SHP77 treated with DMSO at 0.1 percent for 48 hours (cell line): ENCODE measurements at regions not wholly inside any gene's neighbourhood (a gene's known extent, or its start where the extent isn't known, plus 50 kb on each side); places are given as distances from the start of the nearest gene placed in this dataset.
"Not testable (repeated sequence)": the region's sequence is repeated elsewhere in the genome, so short reads cannot be mapped to it uniquely, and the experiment has no call there.

Source experiments
- DNase-seq: peaks from one replicate; lab custom pipeline; 2025; lab: John Stamatoyannopoulos, UW

DNA sequence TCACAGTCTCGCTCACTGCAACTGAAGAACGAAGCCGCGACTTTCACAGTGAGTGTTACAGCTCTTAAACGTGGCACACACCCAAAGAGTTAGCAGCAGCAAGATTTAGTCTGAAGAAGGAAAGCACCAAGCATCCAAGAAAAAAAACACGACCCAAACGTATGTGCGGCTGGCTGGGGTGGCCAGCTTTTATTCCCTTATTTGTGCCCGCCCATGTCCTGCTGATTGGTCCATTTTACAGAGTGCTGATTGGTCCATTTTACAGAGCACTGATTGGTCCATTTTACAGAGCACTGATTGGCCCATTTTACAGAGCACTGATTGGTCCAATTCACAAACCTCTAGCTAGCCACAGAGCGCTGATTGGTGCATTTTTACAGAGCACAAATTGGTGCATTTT is 323.0 kb upstream of the ATP10A start:
- DNase-seq: not testable (repeated sequence)

DNA sequence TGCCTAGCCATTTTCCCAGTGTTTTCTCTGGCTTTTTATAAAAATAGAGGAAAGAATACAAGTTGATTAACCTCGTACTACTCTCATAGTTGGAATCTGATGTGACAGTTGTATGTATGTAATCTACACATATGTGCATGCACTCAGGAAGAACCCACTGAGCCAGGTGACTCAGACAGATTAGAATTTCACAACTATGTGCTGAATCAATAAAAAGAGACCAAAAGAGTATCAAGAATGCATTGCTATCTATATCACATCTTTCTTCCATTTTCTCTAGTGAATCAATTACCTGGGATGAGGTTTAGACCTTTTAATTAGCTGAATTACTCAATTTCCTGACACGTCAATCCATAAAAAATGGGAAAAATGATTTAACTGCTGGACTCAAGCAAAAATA is 319.3 kb upstream of the ATP10A start:
- DNase-seq: no peak

DNA sequence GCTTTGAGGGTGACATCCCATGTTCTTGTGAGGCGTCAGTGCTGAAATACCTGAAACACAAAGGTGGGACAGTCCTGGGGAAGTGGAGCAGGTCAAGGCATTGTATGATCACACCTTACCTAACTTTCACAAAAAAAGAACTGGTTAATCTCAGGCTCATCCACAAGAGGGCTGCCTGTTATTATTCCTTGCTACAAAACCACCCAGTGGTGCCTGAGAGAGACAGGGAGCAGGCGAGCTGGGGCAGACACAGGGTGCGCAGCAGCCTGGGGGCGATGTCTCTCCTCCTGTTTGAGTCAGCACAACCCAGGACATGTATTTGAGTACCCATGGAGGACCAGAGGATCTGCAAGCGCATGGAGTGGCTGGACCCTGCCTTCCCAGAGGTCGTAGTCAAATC is 316.8 kb upstream of the ATP10A start:
- no peak for DNase-seq

DNA sequence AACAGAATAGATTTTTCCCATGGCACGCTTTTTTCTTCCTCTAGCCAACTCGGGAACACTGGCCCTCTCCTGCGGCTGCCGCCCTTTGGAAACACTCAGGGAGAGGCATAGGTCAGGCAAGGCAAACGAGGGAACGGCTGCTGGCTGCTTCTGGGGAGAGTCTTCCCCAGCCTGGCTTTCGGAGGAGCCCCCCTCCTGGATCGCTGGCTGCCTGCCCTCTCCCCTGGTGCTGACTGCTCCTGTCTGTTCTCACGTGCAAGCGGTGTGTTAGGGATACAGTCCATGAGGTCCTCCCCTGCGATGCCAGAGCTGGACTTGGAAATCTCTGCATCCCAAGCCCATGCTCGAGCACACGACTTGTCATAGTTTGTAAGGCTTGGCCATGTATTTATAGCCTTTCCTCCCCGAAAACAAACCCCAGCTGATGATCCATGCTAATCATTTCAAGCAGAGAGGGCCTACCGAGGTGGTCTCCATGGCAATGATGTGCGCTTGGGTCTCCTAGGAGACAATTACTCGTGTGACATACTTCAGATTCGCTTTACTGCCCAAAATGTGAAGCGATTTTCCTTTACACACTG is 315.6 kb upstream of the ATP10A start:
- DNase-seq: no peak

DNA sequence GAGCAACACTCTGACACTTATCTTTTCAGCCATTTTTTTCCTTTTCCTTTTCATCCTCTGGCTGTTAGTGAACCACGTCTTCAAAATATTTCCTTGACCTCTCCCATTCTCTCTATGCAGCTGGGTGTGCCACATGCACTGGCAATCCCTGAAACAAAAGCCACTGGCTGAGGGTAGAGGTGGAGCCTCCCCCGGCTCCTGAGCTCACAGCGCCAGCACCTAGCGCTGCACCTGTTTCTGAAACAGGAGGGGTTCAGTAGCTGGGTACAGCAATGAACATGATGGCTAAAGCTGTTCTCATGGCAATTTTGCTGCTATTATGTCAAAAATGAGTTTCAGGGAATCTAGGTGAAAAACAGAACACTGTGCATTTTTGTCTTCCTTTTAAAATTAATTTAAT is 314.7 kb upstream of the ATP10A start:
- DNase-seq: no peak

DNA sequence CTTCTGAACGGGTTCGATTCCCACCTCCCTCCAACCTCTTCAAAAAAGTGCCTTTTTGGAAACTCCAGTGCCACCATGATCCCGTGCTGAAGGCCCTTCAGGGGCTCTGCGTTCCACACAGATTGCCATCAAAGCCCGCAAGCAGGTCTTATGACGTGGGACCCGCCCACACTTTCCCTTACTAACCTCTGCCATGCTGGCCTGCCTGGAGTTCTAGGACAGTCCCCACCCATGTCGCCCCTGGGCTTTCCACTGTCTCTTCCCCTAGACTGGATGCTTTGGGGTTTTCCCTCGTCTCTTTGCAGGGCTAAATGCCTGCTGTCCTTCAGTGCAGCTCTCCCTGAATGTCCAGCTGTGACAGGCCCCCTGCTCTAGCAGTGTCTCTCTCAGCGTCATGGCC is 313.7 kb upstream of the ATP10A start:
- no peak for DNase-seq

DNA sequence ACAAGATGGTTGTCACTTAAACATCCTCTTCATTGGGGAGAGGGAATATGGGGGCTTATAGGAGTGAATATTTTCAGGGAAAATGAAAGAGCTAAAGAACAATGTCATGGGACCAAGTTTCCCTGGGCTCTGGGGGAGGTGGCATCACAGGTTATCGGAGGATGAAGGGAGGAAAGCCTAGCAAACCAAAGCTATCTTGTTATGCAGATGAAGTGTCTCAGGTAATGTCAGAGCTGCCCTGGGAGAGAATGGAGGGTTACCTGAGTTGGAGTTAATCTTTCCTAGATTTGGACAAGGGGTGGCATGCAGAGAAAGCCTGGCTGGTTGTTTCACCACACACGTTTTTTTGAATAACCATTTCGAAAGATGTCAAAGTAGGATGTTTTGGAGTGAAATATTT is 308.1 kb upstream of the ATP10A start:
- no peak for DNase-seq

DNA sequence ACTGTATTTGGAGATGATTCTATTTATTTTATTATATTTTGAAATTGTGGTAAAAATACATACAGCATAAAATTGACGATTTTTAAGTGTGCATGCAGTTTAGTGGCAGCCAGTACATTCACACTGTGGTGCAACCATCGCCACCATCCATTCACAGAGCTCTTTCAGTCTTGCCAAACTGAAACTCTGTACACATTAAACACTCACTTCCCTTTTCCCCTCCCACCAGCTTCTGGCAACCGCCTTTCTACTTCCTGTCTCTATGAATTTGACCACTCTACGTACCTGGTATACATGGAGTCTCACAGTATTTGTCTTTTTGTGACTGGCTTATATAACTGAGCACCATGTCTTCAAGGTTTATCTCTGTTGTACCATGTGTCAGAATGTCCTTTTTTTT is 303.3 kb upstream of the ATP10A start:
- DNase-seq: no peak

DNA sequence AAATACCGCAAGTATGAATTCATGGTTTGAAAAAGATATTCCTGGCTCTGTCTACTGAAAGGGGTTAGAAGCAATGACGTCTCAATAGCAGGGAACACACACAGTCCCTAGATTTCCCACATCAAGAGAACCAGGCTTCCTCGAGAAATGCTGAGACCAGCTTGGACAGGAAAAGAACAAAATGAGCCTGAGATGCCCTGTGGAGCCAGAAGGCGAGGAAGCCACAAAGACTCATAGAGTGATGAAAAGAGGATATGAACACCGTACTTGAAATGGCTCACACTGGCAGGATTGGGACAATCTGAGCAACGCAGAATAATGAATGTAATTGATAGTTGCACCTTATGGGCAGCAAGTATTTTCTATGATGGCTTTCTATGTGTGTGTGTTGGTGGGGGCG is 302.4 kb upstream of the ATP10A start:
- DNase-seq: no peak

DNA sequence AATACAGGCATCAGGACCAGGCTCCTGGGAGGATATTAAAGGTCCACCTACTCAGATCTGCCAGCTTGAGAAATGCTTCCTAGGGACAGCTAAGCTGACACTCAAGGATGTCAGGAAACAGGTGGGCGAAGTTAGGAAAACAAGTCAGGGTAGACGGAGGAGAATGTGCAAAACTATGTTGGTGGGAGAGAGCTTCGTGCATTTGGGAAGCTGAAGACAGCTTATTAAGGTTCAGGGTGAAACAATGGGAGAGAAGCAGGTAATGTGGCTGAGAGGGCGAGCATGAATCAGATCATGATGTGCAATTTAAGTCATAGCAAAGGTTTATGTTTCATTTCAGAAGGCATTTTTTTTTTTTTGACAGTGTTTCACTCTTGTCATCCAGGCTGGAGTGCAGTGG is 297.2 kb upstream of the ATP10A start:
- no peak for DNase-seq

DNA sequence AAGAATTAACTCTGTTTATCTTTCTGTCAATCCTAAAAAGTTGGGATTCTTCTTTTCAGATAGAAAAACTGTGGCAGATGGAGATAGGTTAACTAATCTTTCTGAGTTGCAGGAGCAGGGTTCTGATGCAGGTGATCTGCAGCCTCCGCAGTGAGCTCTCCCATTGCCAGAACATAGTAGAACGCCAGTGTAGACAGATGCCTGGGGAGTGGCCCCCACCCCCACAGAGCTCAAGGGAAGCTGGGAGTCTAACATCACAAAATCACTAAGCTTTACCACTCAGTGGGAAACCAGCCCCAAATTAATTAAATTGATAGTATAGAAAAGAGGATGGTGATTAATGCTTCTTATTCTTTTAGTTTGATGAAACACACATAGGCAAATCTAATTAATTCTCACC is 295.0 kb upstream of the ATP10A start:
- DNase-seq: no peak

DNA sequence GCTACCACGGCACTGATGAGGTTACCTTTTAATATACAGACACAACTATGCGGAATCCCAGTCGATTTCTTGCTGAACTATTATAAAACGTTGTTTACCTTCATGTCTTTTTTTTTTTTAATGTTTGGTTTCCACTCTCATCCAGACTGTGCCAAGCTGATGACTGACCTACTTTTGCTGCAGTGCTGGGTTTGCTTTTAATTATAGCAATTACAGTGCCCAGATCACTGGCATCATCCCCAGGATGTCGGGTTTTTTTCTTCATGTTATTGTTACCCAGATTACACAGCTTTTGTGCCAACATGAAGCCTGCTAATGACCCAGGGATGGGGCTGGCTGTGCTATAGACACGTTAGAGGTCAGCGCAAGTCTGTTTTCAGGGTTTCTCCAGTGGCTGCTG is 294.0 kb upstream of the ATP10A start:
- DNase-seq: no peak

DNA sequence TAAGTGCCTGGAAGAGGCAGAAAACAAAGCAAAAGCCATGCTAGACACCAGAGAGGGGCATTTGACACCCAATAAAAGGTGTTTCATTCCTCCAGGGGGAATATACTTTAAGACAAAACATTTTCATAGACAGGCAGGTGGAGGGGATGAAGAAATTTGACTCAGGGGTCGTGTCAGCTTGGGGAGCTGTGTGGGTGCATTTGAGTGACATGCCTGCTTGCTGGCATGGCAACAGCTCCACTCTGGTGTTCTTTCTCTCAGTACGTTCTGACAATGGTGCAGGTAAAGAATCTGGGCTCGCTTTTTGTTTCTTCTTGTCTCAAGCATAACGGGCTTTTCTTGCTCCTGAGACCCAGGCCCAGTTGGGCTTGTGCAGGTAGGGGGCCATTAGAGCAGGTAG is 292.9 kb upstream of the ATP10A start:
- no peak for DNase-seq

DNA sequence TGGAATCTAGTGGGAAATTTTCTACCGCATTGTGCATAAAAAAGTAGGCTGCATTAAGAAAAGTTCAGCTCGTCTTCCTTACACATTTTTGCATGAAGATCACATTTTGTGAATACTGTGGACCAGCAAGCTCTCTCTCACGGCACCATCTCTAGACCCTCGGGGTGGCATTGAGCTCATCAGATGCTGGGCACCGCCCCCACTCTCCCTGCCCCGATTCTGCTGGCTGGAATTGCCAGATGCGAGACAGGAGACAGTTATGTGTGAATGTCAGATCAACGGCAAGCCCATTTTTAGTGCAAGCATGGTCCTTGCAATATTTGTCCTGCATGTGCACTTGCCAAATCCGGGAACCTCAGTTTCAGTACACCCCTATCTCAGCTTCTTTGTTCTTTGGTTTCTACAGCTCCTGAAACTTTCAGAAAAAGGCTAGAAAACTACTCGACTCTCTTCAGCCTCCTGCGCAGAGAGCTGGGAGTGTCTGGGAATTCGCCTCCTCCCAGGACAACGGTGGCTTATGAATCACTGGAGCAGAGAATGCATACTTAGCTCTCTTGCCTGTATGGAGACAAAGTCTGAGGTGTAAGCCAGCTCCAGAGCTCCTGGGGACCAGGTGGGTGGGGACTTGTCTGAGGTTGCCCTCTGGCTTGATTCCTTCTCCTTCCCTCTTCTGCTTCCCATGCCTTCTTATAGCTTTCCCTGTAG is 285.2 kb upstream of the ATP10A start:
- no peak for DNase-seq

DNA sequence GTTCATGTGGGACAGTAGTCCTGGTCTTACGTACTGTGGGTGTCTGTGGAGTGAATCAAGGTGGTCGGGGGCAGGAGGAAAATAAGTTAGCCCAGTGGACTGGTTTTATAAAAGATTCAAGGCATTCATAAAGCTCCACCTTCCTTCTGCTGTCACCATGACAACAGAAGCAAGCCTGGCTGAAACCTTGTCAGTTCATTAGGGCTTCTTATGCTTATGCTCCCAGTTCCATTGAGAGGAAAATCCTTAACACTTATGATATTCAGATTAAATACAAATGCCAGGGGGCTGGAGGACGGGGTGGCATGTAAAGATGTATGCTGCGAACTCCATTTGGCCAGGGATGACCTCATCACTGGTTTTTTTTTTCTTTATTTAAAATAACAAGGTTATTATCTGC is 283.1 kb upstream of the ATP10A start:
- no peak for DNase-seq

DNA sequence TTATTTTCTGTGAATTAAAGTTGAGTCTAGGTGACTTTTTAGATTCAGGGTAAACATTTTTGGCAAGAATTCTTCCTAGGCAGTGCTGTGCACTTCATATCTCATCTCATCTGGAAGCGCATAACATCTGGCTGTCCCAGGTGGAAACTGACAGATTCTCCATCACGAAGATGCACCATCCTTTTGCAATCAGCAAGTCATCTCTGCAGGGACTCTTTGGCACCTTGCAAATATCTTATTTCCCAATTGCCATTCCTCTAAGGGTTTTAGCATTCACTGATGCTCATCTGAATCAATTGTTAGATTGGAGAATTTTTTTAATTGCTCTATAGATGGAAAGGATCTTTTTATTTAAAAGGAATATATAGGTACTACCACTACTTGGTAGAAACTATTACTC is 282.7 kb upstream of the ATP10A start:
- DNase-seq: no peak

DNA sequence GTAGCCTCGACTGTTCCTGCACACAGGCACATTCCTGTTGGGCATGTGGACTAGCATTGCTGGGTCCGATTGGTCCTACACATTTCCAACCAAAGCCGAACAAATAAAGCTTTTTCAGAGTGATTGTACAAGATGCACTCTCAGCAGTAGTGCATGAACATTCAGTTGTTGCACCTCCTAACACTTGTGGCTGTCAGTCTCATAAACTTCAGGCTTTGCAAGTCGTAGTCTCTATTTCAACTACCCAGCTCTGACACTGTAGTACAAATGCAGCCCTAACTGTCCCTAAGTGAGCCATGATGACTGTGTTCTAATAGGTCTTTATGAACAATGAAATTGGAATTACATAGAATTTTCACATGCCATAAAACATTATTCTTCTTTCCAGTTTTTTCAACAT is 281.7 kb upstream of the ATP10A start:
- DNase-seq: no peak

DNA sequence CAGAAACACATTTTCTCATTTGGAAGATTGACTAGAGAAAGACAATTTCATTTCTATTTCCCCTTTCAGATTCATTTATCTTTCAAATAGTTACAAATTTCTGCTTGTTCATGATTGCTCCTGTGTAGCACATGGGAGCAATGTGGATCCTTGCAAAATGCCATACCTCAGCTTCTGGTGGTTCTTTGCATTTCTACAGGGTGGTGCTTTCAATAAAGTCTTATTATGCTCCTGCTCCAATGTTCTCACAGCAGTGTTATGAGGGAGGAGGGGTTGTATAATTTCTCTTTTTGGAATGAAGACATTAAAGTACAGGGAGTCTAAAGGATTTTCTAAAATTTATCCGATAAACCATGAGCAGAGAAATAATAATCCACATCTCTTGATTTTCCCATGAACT is 280.1 kb upstream of the ATP10A start:
- no peak for DNase-seq

DNA sequence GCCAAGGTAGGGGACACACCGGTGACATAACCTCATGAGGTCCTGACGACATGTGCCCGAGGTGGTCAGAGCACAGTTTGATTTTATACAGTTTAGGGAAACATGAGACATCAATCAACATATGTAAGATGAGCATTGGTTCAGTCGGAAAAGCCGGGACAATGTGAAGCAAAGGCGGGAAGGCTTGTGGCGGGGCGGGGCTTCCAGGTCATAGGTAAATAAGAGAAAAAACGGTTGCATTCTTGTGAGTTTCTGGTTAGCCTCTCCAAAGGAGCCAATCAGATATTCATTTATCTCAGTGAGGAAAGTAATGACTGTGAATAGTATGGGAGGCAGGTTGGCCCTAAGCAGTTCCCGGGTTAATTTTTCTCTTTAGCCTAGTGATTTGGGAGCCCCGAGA is 271.7 kb upstream of the ATP10A start:
- DNase-seq: no peak

DNA sequence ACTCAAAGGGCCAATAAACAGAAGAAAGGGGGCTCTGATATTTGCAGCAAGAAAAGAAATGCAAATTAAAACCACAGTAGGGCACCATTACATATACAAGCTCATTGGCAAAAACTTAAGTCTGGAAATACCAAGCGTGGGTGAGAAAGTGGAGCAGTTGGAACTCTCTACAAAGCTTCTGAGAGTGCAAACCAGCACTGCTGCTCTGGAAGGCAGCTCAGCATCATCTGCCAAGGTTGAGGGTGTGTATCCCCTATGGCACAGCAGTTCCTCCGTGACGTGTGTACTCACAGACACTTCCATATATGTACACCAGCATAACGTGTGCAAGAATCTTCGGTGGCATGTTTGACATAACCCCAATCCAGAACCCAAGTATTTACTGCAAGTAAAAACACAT is 271.0 kb upstream of the ATP10A start:
- DNase-seq: no peak

DNA sequence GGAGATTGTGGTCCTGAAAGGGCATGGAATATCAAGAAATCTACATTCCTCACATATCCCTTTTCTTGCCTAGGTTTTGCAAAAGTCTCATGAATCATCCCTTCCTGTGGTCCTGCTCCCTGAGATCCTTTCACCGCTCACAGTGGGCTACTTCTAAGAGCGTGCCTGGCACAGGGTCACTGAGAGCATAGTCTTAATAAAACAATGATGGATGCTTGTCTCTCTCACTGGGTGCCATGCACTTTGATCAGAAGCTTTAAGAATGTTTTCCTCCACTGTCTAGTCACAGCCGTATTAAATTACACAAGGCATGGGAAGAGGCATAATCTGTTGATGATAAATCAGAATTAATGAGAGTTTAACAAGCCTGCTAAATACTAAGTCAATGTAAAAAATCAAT is 269.7 kb upstream of the ATP10A start:
- no peak for DNase-seq

DNA sequence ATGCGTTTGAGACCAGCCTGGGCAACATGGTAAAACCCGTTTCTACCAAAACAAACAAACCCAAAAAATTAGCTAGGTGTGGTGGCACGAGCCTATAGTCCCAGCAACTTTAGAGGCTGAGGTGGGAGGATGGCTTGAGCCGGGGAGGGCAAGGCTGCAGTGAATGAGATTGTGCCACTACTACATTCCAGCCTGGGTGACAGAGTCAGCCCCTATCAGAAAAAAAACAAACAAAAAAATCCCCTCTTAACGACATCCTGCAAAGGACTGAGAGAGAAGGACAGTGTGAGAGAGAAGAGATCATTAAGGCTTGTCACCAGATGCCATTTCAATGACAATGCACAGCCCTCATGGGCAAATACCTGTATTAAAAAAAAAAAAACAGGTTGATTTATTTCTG is 266.7 kb upstream of the ATP10A start:
- DNase-seq: no peak

DNA sequence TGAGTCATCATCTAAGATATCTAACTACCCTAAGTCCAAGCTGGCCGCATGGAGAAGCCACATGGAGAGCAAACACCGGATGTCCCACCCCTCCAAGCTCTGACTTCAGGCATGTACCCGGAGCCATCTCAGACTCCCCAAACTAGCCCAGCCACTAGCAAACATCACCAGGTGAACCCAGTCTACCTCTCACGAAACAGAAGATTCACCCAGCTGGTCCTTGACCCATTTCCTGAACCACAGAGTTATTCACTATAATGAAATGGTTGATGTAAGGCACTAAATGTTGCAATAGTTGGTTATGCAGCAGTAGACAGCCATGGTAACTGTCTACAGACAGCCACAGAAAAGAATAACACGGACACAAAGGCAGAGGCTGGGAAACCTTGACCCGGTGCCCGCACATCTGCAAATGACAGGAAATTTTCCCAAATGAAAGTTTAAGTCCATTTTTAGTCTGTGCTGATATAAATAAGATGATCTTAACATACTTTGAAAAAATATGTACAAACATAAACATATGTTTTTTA is 265.5 kb upstream of the ATP10A start:
- DNase-seq: no peak

DNA sequence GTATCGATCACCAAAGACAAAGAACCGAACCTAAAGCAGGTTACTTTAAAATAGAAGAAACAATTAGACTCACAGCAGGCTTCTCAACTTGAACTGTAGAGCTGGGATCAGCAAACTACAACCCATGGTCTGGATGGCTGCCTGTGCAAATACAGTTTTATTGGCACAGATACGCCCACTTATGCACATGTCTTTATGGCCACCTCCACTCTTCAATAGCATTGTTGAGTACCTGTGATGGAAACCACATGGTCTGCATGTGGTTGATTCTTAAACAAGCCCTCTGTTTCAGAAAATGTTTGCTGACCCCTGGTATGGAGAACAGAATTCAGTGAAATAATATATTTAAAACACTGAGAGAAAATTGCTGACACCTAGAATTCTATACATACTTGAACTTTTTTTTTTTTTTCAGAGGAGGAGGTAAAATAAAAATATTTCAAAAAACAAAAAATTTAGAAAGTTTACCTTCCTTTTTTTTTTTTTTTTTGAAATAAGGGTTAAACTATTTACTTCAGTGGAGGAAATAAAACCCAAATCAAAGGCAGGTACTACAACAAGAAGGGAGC is 263.8 kb upstream of the ATP10A start:
- DNase-seq: peak; percentile 2
